HG02840 (cell line): ENCODE measurements at regions not wholly inside any gene's neighbourhood (a gene's known extent, or its start where the extent isn't known, plus 50 kb on each side); places are given as distances from the start of the nearest gene placed in this dataset.

Source experiments
- ATAC-seq: cut with Tn5 transposase; IDR thresholded peaks from one replicate; pipeline ENCODE4 v1.9.1; 2021; ENCODE audit warnings: mild to moderate bottlenecking, moderate library complexity, moderate number of reproducible peaks; ENCODE audit not compliant: unreplicated experiment, low FRiP score

- ATAC-seq: no peak
Observed at GRCh38 chr9:81394881-81395675, 294.3 kb downstream of the TLE1 start.

- ATAC-seq: no peak
Observed at GRCh38 chr9:81393985-81394811, 295.1 kb downstream of the TLE1 start.

- no peak for ATAC-seq
Observed at GRCh38 chr9:81391457-81391825, 297.9 kb downstream of the TLE1 start.

- no peak for ATAC-seq
Observed at GRCh38 chr9:81390792-81391456, 298.4 kb downstream of the TLE1 start.

GRCh38 chr9:81389569-81389993 lies 299.8 kb downstream of the TLE1 start:
- ATAC-seq: no peak

- no peak for ATAC-seq
Observed at GRCh38 chr9:81388831-81389230, 300.5 kb downstream of the TLE1 start.

- no peak for ATAC-seq
Observed at GRCh38 chr9:81387360-81388106, 301.8 kb downstream of the TLE1 start.

GRCh38 chr9:81384911-81385310 lies 304.4 kb downstream of the TLE1 start:
- no peak for ATAC-seq

GRCh38 chr9:81382281-81382680 lies 307.1 kb downstream of the TLE1 start:
- ATAC-seq: no peak

- no peak for ATAC-seq
Observed at GRCh38 chr9:81381694-81382093, 307.7 kb downstream of the TLE1 start.

GRCh38 chr9:81380504-81381359 lies 308.6 kb downstream of the TLE1 start:
- no peak for ATAC-seq

GRCh38 chr9:81379655-81380054 lies 309.7 kb downstream of the TLE1 start:
- no peak for ATAC-seq

- ATAC-seq: no peak
Observed at GRCh38 chr9:81377921-81378320, 311.4 kb downstream of the TLE1 start.

- ATAC-seq: no peak
Observed at GRCh38 chr9:81377320-81377719, 312.0 kb downstream of the TLE1 start.

GRCh38 chr9:81375187-81376100 lies 313.9 kb downstream of the TLE1 start:
- ATAC-seq: no peak

- ATAC-seq: no peak
Observed at GRCh38 chr9:81374459-81375186, 314.7 kb downstream of the TLE1 start.

GRCh38 chr9:81373294-81373693 lies 316.1 kb downstream of the TLE1 start:
- ATAC-seq: no peak

GRCh38 chr9:81372628-81373191 lies 316.6 kb downstream of the TLE1 start:
- ATAC-seq: no peak
